ENCODE measurements at regions not wholly inside any gene's neighbourhood (a gene's known extent, or its start where the extent isn't known, plus 50 kb on each side); places are given as distances from the start of the nearest gene placed in this dataset.

DNA sequence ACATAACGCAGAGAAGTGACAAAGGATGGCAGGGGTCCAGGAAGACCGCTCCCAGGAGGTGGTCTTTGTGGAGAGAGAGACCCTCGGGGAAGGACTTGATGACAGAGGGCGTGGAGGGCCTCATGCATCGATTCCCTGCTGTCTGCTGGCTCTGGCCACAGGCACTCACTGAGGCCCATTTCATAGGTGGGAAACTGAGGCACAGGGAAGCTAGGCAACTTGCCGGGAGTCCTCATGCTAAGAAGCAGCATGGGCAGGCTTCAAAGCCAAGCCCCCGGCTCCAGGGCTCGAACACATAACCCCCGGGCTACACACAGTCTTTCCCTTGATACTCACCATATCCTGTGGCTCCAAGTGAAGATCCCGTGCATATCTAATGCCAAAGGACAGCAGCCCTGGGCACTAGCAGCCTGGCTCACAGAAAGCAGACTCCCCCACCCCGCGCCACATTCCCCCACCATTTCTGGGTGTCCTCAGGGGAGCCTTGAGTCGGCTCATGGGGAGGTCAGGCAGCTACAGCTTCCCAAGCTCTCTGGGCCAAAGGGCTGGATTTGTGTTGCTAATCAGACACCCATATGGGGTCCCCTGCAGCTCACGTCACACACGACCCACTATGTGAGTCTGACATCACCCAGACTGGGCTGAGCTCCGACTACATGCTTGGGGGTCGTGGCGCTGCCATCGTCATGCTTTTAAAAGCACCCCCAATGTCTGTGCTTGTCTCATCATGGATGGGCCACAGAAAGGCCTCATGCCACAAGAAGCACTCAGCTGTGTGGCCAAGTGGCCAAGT is 130.9 kb upstream of the PMEPA1 start:
- TF ChIP-seq, protein P1, sequence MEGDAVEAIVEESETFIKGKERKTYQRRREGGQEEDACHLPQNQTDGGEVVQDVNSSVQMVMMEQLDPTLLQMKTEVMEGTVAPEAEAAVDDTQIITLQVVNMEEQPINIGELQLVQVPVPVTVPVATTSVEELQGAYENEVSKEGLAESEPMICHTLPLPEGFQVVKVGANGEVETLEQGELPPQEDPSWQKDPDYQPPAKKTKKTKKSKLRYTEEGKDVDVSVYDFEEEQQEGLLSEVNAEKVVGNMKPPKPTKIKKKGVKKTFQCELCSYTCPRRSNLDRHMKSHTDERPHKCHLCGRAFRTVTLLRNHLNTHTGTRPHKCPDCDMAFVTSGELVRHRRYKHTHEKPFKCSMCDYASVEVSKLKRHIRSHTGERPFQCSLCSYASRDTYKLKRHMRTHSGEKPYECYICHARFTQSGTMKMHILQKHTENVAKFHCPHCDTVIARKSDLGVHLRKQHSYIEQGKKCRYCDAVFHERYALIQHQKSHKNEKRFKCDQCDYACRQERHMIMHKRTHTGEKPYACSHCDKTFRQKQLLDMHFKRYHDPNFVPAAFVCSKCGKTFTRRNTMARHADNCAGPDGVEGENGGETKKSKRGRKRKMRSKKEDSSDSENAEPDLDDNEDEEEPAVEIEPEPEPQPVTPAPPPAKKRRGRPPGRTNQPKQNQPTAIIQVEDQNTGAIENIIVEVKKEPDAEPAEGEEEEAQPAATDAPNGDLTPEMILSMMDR (conservative IDR thresholded peaks at IDR 0.05; ENCODE audit: low read depth in 2 of 2) = no peak
- TF ChIP-seq EZH2phosphoT487 (IDR thresholded peaks at IDR 0.05; ENCODE audit: unreplicated experiment) (no peak), POLR2AphosphoS5 (IDR thresholded peaks at IDR 0.05; ENCODE audit: low read depth) (no peak), EZH2 (IDR thresholded peaks at IDR 0.05; ENCODE audit: low read depth, unreplicated experiment) (no peak), CREB1 (CRISPR knock-in tag; IDR thresholded peaks at IDR 0.05; ENCODE audit: low read depth) (no peak), ZNF114 (CRISPR knock-in tag; IDR thresholded peaks at IDR 0.05) (no peak), ZNF331 (CRISPR knock-in tag; IDR thresholded peaks at IDR 0.05; ENCODE audit: low read depth) (no peak), JUNB (IDR thresholded peaks at IDR 0.05; ENCODE audit: unreplicated experiment) (no peak), NANOG (IDR thresholded peaks at IDR 0.05; ENCODE audit: borderline replicate concordance) (no peak)
- TF ChIP-seq, protein P2, sequence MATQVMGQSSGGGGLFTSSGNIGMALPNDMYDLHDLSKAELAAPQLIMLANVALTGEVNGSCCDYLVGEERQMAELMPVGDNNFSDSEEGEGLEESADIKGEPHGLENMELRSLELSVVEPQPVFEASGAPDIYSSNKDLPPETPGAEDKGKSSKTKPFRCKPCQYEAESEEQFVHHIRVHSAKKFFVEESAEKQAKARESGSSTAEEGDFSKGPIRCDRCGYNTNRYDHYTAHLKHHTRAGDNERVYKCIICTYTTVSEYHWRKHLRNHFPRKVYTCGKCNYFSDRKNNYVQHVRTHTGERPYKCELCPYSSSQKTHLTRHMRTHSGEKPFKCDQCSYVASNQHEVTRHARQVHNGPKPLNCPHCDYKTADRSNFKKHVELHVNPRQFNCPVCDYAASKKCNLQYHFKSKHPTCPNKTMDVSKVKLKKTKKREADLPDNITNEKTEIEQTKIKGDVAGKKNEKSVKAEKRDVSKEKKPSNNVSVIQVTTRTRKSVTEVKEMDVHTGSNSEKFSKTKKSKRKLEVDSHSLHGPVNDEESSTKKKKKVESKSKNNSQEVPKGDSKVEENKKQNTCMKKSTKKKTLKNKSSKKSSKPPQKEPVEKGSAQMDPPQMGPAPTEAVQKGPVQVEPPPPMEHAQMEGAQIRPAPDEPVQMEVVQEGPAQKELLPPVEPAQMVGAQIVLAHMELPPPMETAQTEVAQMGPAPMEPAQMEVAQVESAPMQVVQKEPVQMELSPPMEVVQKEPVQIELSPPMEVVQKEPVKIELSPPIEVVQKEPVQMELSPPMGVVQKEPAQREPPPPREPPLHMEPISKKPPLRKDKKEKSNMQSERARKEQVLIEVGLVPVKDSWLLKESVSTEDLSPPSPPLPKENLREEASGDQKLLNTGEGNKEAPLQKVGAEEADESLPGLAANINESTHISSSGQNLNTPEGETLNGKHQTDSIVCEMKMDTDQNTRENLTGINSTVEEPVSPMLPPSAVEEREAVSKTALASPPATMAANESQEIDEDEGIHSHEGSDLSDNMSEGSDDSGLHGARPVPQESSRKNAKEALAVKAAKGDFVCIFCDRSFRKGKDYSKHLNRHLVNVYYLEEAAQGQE (IDR thresholded peaks at IDR 0.05; ENCODE audit: unreplicated experiment) = no peak
- TF ChIP-seq, protein P3, sequence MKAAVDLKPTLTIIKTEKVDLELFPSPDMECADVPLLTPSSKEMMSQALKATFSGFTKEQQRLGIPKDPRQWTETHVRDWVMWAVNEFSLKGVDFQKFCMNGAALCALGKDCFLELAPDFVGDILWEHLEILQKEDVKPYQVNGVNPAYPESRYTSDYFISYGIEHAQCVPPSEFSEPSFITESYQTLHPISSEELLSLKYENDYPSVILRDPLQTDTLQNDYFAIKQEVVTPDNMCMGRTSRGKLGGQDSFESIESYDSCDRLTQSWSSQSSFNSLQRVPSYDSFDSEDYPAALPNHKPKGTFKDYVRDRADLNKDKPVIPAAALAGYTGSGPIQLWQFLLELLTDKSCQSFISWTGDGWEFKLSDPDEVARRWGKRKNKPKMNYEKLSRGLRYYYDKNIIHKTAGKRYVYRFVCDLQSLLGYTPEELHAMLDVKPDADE (IDR thresholded peaks at IDR 0.05) = no peak
